GM19467 (cell line): ENCODE measurements at regions not wholly inside any gene's neighbourhood (a gene's known extent, or its start where the extent isn't known, plus 50 kb on each side); places are given as distances from the start of the nearest gene placed in this dataset.

ENCODE experiments used
- ATAC-seq: cut with Tn5 transposase; IDR thresholded peaks from one replicate; pipeline ENCODE4 v1.9.1; 2021; ENCODE audit warnings: mild to moderate bottlenecking, moderate library complexity; ENCODE audit not compliant: unreplicated experiment

DNA sequence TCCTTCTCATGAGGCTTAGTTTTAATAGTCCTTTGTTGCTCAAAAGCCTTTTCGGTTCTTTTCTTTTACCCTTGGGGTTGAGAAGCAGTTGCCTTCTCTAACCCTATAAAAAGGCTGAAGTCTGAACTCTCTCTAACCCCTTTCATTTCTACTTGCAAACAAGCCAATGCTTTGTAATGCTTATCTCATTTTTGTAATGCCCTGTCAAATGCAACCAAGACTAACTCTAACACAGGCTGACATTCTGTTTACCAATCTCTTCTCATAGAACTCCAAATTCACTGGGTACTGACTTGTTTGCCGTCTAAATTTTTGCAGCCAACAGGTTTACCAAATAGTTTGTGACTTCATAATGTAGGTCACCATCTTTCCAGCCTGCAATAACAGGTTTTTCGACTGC, 233.9 kb upstream of the SNX7 start:
- no peak for ATAC-seq

DNA sequence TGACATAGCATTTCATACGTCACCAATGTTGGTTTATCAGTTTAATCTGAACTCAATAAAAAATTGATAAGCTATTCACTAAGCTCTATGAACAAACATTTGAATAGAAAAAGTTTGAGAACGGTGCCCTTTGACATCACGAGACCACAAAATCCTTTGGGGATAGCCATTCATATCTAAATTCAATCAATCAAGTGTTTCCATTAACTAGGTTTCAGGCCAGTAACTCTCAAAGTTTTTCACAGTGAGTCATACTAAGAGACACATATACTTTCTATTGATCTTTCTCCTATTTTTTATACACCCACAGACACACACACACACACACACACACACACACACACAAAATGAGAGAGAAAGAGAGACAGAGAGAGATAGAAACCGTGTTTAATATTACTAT, 235.4 kb upstream of the SNX7 start:
- ATAC-seq = no peak

DNA sequence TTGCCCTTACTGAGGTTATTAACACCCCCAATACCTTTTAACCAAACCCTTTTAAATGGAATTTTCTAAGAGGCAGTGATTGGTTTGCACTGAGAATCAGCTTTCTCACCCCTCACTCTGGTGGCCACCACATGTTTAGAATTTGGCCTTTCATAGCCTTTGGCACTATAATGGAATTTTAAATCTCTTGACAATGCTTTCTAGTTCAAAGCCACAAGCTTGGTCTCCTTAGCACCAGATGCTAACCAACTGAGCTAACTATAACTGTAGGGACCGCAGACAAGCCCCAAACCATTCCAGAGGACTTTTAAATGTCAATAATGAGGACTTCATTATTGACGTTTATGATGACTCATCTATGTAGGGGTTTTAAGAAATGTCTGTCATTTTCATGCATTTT, 238.7 kb upstream of the SNX7 start:
- ATAC-seq = no peak

DNA sequence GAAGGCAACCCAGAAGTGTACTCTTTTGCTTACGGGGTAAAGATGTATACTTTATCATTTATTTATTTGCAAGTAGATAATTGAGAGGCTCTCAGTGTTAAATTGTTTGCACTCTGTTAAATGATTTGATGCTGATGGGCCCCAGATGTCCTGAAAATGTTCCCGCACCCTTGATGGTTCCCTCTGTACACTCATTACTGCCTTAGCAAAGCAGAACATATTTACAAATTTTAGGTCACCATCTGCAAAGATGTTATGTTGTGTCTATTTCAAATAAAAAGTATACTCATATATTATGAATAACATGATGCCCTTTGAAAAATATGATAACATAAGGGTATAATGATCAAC, 240.5 kb upstream of the SNX7 start:
- ATAC-seq = no peak

DNA sequence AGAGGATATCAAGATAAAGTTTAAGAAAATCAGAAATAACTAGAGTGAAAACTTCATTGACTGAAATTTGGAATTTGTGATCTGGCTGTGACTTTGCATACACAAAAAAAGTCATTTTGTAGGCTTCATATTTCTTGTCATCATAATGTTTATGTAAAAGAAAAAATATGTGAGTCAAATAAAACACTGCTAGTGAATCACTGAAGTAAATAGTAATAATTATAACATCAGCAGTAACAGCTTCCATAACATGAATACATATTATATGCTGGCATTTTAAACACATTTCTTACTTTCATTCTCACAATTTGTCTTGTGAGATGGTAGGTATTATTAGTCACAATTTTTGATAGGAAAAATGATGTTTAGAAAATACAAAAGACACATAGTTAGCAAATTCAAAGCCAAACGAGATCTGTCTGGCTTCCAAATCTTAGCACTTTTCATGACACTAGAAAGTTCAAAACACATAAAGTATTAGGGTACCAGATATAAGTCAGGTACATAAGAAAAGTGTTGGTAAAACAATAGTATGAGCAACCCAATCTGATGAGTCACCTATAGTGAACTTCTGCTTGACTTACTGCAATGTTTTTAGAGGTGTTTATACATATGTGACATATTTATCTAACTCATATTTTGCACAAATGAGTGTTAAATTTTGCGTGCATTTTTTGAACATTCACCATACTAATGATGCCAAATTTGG, 241.0 kb upstream of the SNX7 start:
- no peak for ATAC-seq

DNA sequence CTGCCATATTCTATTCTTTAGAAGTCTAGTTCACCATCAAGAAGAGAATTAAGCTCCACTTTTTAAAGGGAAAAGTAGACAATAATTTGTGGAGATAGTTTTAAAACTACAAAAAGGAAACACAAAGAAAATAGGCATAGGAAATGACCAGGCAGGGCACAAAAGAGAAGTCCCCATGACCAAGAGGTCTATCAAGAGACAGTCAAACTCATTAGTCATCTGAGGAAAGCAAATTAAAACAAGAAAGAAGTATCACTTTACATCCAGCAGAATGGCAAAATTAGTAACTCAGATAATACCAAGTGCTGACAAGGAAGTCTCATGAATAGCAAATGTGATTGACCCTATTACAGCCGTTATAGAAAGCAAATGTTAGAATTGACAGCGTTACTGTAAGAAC, 243.7 kb upstream of the SNX7 start:
- ATAC-seq = no peak

DNA sequence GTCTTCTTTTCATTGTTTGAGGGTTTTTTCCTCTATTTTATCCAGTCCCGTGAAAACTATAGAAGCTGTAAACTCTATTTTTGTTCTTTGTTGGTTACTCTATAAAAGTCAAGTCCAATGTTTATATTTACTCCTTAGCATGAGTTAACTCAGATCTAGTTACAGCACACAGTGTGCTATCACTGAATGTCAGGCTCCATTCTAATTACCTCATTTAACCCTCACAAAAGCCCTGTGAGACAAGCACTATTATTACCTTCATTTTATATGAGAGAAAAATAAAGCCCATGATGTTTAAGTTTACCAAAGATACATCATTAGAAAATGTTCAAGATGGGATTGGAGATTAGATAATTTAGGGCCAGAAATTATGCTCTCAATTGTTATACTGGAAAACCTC, 251.4 kb upstream of the SNX7 start:
- ATAC-seq = no peak

DNA sequence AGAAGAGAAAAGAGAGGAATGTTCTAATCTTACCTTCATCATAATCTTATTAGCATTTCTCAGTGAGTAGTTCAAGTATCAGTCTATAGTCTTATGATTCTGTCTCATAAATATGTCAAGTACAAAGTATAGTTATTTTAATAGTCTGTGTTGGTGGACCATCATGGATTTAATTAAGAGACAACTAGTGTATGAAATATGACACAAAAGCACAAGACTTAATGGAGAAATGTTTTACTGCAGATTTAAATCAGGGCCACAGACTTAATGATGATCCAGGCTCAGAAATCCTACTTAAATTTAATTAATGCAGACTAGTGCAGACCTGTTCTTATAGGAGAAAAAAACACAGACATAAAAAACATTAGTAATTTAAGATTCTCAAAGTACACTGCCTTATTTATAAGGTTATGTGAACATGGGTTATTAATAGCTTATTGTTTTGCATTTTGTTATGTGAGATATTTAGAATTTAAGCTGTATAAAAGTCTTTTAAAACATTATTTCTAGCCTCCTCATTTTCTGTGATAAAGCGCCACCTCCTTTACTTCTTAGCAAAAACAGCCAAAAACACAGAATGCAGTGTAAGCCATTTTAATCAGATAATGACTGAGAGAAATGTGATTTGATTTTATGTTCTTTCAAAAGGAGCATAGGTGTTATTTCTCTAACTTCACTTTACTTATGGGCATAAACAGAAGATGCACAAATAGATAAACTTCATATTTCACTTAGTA, 255.0 kb upstream of the SNX7 start:
- no peak for ATAC-seq

DNA sequence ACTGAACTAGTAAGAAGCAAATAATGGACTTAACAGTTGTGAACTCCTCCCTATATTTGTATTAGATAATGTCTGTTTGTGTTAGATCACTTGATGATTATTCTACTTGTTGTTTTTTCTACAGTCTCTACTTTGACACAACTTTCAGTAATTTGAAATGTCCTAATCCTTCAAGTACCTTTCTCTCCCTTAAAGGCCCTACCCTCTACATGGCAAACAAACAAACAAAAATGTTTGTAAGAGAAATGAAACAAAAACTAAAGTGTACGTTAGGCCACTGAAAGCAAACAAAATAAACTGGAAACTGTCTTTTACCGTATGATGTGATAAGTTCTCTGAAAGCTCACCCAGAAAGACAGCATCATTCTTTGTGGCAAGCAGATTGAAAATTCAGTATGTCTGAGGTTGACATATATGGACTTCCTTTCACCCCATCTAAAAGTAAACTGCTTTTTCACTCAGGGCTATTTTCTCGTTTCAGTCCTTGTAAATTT, 255.9 kb upstream of the SNX7 start:
- peak; percentile 75 for ATAC-seq

DNA sequence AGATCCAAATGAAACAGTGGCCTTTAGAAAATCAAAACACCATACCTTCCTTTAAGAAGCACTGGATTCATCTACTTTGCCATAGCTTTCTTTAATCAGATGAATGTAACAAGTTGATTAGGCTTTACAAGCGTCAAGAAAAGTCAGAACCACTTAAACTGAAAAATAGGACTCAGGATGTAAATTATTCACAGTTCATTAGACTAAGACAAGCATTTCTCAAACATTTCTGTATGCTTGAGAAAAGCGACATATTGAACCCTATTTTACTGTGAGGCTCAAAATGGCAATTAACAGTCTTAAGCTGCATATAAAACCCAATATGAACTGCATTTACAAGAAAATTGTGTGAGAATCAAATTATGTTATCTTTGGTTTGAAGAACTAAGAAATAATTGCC, 256.7 kb upstream of the SNX7 start:
- no peak for ATAC-seq

DNA sequence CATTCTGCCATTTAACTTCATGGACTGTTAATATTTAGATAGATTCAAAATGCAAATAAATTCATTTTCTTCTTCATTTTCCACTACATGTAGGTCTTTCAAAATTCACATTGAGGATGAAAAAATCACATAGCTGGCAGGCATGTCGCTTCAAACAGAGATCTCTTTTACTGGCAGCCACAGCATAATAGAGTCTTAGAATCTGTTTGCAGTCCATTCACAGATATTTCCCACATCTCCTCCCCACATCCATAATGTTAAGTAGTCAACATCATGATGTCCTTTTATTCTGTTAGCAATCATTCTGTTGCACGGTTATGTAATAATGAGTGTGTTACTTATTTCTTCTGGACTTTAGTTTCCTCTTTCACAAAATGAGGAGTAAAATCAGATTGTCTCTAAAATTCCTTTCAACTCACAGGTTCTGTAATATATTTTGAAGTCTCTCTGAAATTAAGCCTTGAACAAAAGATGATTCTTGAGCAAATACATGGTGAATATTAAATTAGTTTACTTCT, 257.5 kb upstream of the SNX7 start:
- ATAC-seq = no peak

DNA sequence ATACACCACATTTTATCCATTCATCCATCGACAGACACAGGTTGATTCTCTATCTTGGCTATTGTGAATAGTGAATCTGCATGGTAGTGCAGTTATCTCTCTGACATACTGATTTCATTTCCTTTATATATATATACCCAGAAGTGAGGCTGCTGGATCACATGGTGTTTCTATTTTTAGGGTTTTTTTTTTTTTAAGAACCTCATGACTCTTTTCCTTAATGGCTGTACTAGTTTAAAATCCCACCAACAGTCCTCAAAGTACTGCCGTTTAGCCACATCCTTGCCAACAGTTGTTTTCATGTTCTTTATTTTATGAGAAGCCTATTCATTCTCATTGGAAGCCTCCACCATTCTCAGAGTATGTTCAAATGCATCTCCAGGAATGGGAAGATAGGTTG, 258.7 kb upstream of the SNX7 start:
- ATAC-seq = no peak

DNA sequence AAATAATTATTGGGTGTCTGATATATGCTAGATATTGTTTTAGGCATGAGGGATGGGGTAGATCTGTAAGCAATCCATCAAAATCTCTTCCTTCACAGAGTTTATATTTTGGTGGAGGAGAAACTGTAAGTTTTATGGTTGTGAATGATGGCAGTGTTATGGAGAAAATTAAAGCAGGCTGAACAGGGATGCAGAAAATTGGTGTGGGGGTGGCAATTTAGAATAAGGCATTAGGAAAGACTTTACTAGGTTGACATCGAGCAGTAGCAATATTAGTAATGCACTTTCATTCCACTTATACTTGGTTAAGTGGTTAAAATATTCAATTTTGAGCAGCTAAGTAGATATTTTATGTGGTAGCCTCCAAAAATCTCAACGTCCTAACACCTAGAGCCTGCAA, 261.1 kb upstream of the SNX7 start:
- ATAC-seq = no peak

DNA sequence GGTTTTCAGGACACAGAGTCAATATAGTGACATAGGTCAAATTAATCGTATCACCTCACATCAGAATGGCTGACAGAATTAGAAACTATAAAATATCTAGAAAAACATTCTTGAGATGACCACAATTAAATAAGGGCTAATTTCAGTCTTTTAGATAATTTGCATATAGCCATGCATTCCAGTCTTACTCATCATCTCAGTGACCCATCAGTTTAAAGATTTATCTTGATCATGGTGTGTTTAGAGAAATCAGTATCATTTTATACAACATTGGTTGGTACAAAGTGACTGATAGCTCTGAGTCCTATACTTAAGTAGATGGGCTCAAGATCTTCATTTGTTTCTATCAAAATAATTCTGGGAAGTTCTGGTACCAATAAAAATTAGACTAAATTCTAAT, 262.3 kb upstream of the SNX7 start:
- no peak for ATAC-seq

DNA sequence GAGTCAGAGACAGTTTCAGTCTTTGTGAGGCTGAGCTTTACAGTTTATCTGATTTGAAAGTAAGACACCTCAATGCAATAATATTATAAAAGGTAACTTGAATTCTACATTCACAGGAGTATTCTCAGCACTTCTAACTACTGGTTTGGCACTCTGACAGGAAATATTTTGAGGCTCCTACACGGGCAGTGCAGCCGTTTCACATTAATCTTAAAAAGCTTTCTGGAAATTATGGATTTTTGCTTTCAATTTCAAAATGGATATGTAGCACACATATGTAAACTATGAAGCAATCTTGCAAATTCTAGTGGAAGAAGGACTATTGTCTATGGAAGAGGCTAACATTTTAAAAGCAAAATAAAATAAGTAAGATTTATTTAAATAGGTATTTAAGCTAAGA, 262.9 kb upstream of the SNX7 start:
- no peak for ATAC-seq

DNA sequence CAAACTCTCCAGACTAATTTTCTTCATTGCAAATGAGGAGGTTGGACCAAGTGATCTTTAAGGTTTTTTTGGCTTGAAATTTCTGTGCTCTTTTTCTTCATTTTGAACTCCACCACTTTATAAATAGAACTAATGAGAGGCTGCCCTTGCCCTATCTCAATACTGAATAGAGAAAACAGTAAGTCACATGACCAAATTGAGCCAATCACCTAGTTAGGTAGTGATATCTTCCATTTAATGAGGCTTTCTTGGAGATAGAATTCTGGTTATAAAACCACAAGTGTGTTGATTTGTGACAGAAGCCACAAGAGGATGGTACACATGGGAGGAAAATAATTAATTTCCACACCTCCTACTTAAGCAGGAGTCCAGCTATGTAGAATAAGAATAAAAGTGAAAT, 263.4 kb upstream of the SNX7 start:
- ATAC-seq = no peak

DNA sequence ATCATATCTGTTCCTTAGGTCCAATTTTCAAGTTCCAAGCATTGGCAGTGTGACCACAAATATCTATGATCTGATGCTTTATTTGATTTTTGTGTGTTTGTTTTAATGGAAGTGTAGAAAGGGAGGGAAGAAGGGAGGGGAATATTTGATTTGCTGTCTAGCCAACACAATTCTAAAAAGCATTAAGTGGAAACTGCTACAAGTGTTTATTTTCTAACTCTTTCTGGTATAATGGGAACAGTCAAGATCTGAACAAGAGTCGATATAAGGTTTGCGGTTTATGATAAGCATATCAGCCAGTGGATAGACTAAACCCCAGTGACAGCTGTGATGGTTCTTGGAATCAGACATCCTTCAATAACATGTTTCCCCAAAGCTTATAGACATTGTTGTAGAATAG, 267.8 kb upstream of the SNX7 start:
- no peak for ATAC-seq

DNA sequence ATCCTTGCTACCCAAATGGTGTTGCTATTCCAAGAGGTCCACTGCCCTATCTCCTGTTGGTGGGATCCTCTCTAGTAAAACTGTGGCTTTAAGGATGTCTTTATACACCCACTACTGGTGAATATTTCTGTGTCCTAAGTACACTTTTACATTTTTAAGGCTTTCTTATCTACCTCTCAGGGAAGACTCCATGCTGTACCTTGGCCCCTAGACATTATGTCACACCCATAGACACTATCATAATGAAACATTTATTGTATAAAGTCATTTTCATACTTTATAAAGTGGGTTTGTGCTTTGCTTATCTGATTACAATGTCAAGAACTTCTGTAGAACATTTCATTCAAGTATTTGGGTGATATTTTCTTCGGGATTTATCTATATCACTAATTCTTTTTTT, 270.3 kb upstream of the SNX7 start:
- ATAC-seq = no peak

DNA sequence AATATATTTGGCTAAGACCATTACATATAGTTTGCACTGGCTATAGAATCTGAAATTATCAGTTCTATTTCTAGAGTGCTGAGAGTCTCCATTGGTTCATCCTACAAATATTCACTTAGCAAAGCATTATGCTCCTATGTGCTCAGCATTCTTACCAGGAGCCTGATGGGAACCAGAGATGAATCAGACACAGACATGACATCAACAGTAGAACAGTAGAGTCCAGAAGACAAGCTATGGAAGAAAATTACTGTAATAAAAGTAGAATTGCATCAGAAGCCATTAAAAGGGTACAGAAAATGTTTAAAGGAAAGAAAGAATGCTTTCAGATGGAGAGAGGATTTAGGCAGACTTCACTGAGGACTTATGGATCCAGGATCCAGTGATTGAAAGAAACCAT, 271.7 kb upstream of the SNX7 start:
- ATAC-seq = no peak

DNA sequence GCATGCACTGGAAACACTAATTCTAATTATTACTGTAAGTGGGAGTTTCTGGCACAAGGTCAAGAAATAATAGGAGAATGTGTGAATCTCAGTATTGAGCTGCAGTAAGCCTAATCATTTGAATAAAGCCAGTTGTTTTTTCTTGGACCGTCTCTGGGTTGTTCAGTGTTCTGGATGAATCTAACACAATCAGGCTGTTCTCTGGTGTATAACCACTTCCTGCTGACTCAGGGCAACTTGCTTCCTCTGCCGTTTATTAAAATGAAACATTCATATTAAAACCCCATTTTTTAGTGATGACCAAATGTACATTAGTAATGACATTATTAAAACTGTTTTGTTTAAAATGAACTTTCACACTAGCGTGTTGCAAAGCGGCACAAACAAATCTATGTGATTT, 273.1 kb upstream of the SNX7 start:
- ATAC-seq = peak; percentile 81

DNA sequence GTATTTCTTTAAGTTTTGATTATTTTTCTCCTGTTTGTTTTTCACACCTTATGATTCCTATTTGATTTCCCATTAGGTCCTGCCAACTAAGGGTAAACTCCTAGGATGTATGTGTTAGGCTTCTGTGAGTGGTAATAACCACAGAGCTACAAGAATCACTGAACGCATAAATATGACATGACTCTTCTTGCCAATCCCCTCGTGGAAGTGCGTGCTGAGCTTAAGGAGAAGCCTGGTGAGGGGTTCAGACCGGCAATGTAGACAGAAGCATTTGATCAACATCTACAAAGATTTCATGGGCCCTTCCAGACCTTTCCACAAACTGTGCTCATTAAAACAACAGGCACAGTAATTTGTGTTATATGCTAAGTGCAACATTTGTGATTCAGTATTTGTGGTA, 273.8 kb upstream of the SNX7 start:
- ATAC-seq = no peak

DNA sequence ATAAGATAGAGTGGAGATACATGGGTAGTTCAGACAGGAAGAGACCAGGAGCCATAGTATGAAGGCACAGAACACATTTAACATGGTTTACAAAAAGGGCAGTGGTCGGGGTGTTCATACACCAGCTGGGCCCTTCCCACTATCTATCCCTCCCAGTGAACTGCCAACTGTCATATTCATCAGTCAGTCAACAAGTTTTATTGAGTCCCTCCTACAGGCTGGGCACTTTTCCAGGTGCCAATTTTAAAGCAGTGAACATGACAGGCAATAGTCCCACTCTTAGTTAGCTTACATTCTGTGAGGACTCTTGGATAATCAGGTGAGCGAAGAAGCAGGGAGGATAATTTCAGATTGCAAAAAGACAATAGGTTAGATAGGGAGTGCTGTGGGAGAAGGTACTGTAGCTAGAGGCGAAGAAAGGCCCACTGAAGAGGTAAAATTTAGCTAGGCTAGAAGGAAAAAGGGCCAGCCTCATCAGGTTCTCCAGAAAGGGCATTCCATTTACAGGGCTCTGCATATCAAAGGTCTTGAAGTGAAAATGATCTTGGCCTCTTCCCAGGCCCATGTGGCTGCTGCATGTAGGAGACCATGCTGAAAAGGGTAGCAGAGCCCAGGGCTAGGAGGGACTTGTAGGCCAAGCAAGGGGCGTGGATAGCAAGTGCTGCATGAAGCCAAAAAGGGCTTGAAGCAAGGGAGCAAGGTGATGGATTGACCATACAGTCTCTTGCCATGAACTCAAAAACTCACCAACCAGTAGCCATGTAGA, 274.7 kb upstream of the SNX7 start:
- no peak for ATAC-seq
